Neural crest cell (in vitro differentiated cells): ENCODE measurements at regions not wholly inside any gene's neighbourhood (a gene's known extent, or its start where the extent isn't known, plus 50 kb on each side); places are given as distances from the start of the nearest gene placed in this dataset.
"Not testable (repeated sequence)": the region's sequence is repeated elsewhere in the genome, so short reads cannot be mapped to it uniquely, and the experiment has no call there.

Experiments used
- DNase-seq: peaks from one replicate; pipeline ENCODE4 v3.0.0; 2021; ENCODE audit warnings: low read depth, mixed read lengths, low spot score
- H3K27ac Mint-ChIP-seq: one replicate; pipeline ENCODE4 v1.8.0; 2021; ENCODE audit warnings: mild to moderate bottlenecking, mixed read lengths; ENCODE audit not compliant: unreplicated experiment
- H3K27me3 Mint-ChIP-seq: 2 replicates; pipeline ENCODE4 v1.8.0; 2021; ENCODE audit warnings: low read depth, mild to moderate bottlenecking, mixed read lengths
- H3K36me3 Mint-ChIP-seq: 2 replicates; pipeline ENCODE4 v1.8.0; 2021; ENCODE audit warnings: low read depth, mild to moderate bottlenecking, mixed read lengths
- H3K4me1 Mint-ChIP-seq: 2 replicates; pipeline ENCODE4 v1.8.0; 2021; ENCODE audit warnings: mixed read lengths
- H3K4me3 Mint-ChIP-seq: one replicate; pipeline ENCODE4 v1.8.0; 2021; ENCODE audit warnings: mild to moderate bottlenecking, mixed read lengths
- H3K9me3 Mint-ChIP-seq: 2 replicates; pipeline ENCODE4 v1.8.0; 2021; ENCODE audit warnings: mixed read lengths
- CTCF ChIP-seq: fragments of 200-600 bp; sonication (generic); conservative IDR thresholded peaks from 2 replicates; pipeline ENCODE4 v1.5.0; 2021; ENCODE audit warnings: antibody characterized with exemption, mild to moderate bottlenecking

GRCh38 chr5:106047341-106047740 lies 1623.4 kb downstream of the EFNA5 start:
- no peak for DNase-seq
- no peak for TF ChIP-seq CTCF
- Mint-ChIP-seq H3K27me3 (no peaks in the 10 kb centered on the region), H3K4me3 (no peak overlapping the region), H3K9me3 (peaks cover 2% of the 10 kb centered on the region), H3K27ac (no peak overlapping the region), H3K4me1 (no peaks in the 10 kb centered on the region), H3K36me3 (no peaks in the 10 kb centered on the region)

- H3K9me3 Mint-ChIP-seq, H3K4me3 Mint-ChIP-seq, DNase-seq, H3K36me3 Mint-ChIP-seq, H3K27me3 Mint-ChIP-seq, H3K27ac Mint-ChIP-seq, H3K4me1 Mint-ChIP-seq: not testable (repeated sequence)
These were observed 1638.7 kb downstream of the EFNA5 start for GRCh38 chr5:106032069-106032468.

GRCh38 chr5:106028314-106028713 lies 1642.4 kb downstream of the EFNA5 start:
- Mint-ChIP-seq H3K9me3 (peaks cover 6% of the 10 kb centered on the region), H3K4me3 (no peak overlapping the region), H3K36me3 (peaks cover 6% of the 10 kb centered on the region), H3K27ac (no peak overlapping the region), H3K4me1 (no peaks in the 10 kb centered on the region), H3K27me3 (no peaks in the 10 kb centered on the region)
- no peak for DNase-seq
- no peak for TF ChIP-seq CTCF

GRCh38 chr5:106020894-106021293 lies 1649.8 kb downstream of the EFNA5 start:
- no peak overlapping the region for H3K27ac Mint-ChIP-seq
- DNase-seq = no peak
- no peaks in the 10 kb centered on the region for H3K36me3 Mint-ChIP-seq
- no peaks in the 10 kb centered on the region for H3K4me1 Mint-ChIP-seq
- H3K9me3 Mint-ChIP-seq = peaks cover 2% of the 10 kb centered on the region
- no peaks in the 10 kb centered on the region for H3K27me3 Mint-ChIP-seq
- TF ChIP-seq CTCF = no peak
- H3K4me3 Mint-ChIP-seq = no peak overlapping the region

GRCh38 chr5:106019261-106019660 lies 1651.5 kb downstream of the EFNA5 start:
- H3K4me3 Mint-ChIP-seq = no peak overlapping the region

GRCh38 chr5:106017243-106017857 lies 1653.4 kb downstream of the EFNA5 start:
- no peak overlapping the region for H3K27ac Mint-ChIP-seq
- peaks cover 2% of the 10 kb centered on the region for H3K9me3 Mint-ChIP-seq
- no peak for TF ChIP-seq CTCF
- H3K36me3 Mint-ChIP-seq = no peaks in the 10 kb centered on the region
- no peaks in the 10 kb centered on the region for H3K27me3 Mint-ChIP-seq
- no peaks in the 10 kb centered on the region for H3K4me1 Mint-ChIP-seq
- DNase-seq = no peak
- H3K4me3 Mint-ChIP-seq = no peak overlapping the region

More at GRCh38 chr5:106019261-106019660, 1651.5 kb downstream of the EFNA5 start:
- Mint-ChIP-seq H3K4me1 (no peaks in the 10 kb centered on the region), H3K27ac (no peak overlapping the region), H3K27me3 (no peaks in the 10 kb centered on the region), H3K36me3 (no peaks in the 10 kb centered on the region), H3K9me3 (peaks cover 2% of the 10 kb centered on the region)
- TF ChIP-seq CTCF = no peak
- DNase-seq = no peak
